ENCODE measurements at regions not wholly inside any gene's neighbourhood (a gene's known extent, or its start where the extent isn't known, plus 50 kb on each side); places are given as distances from the start of the nearest gene placed in this dataset.

- no peak for DNase-seq
Measured at GRCh38 chr1:5099558-5099957, 445.1 kb downstream of the AJAP1 start.

GRCh38 chr1:5098981-5099385, 444.6 kb downstream of the AJAP1 start:
- no peak for DNase-seq

GRCh38 chr1:5093042-5093441, 438.6 kb downstream of the AJAP1 start:
- no peak for DNase-seq

GRCh38 chr1:5084676-5085075, 430.3 kb downstream of the AJAP1 start:
- no peak for DNase-seq

- DNase-seq: no peak
Measured at GRCh38 chr1:5067246-5067645, 412.8 kb downstream of the AJAP1 start.

GRCh38 chr1:5053744-5054143, 399.3 kb downstream of the AJAP1 start:
- no peak for DNase-seq

GRCh38 chr1:5029136-5029535, 374.7 kb downstream of the AJAP1 start:
- DNase-seq: no peak

- no peak for DNase-seq
Measured at GRCh38 chr1:5012249-5012648, 357.8 kb downstream of the AJAP1 start.

- DNase-seq: no peak
Measured at GRCh38 chr1:5010656-5011055, 356.2 kb downstream of the AJAP1 start.

GRCh38 chr1:5010236-5010635, 355.8 kb downstream of the AJAP1 start:
- DNase-seq: no peak

GRCh38 chr1:5009376-5010065, 355.1 kb downstream of the AJAP1 start:
- no peak for DNase-seq

GRCh38 chr1:5005171-5005570, 350.8 kb downstream of the AJAP1 start:
- DNase-seq: no peak

GRCh38 chr1:5002676-5003075, 348.3 kb downstream of the AJAP1 start:
- DNase-seq: no peak

GRCh38 chr1:5001466-5001865, 347.1 kb downstream of the AJAP1 start:
- no peak for DNase-seq

GRCh38 chr1:4986306-4986705, 331.9 kb downstream of the AJAP1 start:
- no peak for DNase-seq

- no peak for DNase-seq
Measured at GRCh38 chr1:4984841-4985240, 330.4 kb downstream of the AJAP1 start.

- DNase-seq: no peak
Measured at GRCh38 chr1:4980211-4980610, 325.8 kb downstream of the AJAP1 start.

GRCh38 chr1:4978660-4979390, 324.4 kb downstream of the AJAP1 start:
- no peak for DNase-seq

- no peak for DNase-seq
Measured at GRCh38 chr1:4977701-4978100, 323.3 kb downstream of the AJAP1 start.

- DNase-seq: no peak
Measured at GRCh38 chr1:4976859-4977440, 322.5 kb downstream of the AJAP1 start.

GRCh38 chr1:4975856-4976255, 321.4 kb downstream of the AJAP1 start:
- DNase-seq: no peak

GRCh38 chr1:4974981-4975685, 320.7 kb downstream of the AJAP1 start:
- DNase-seq: no peak

- DNase-seq: no peak
Measured at GRCh38 chr1:4973341-4973740, 318.9 kb downstream of the AJAP1 start.
